Left ventricle myocardium inferior (tissue), 1 donor: ENCODE measurements at regions not wholly inside any gene's neighbourhood (a gene's known extent, or its start where the extent isn't known, plus 50 kb on each side); places are given as distances from the start of the nearest gene placed in this dataset.

Experiments
- DNase-seq: peaks from one replicate; pipeline ENCODE4 v3.0.0-alpha.2; 2020
- H3K27ac ChIP-seq: fragments of 200-600 bp; replicated peaks from 2 replicates; pipeline ENCODE4 v1.8.0; 2021
- H3K27me3 ChIP-seq: fragments of 200-600 bp; 2 replicates; pipeline ENCODE4 v1.8.0; 2021; ENCODE audit warnings: low read depth
- H3K36me3 ChIP-seq: fragments of 200-600 bp; 2 replicates; pipeline ENCODE4 v1.8.0; 2021
- H3K4me1 ChIP-seq: fragments of 200-600 bp; 2 replicates; pipeline ENCODE4 v1.8.0; 2021
- H3K4me3 ChIP-seq: fragments of 200-600 bp; 2 replicates; pipeline ENCODE4 v1.8.0; 2021; ENCODE audit warnings: mild to moderate bottlenecking, moderate library complexity
- H3K9me3 ChIP-seq: fragments of 200-600 bp; replicated peaks from 2 replicates; pipeline ENCODE4 v1.8.0; 2021
- CTCF ChIP-seq: fragments of 200-600 bp; IDR thresholded peaks from 2 replicates; pipeline ENCODE4 v1.8.0; 2021; ENCODE audit warnings: antibody characterized with exemption, mild to moderate bottlenecking, borderline replicate concordance
- intact Hi-C: fragments of 100-400 bp; cut with micrococcal nuclease; formaldehyde crosslinking; loops from one replicate; pipeline ENCODE4 v1.11.0; 2022
- donor health status: DM: no; HTN: yes; CAD: no; lungs with severe emphysema.

GRCh38 chr4:71634364-71634763 lies 149.5 kb downstream of the GC start:
- intact Hi-C loops, result no loop called here
- Histone ChIP-seq H3K27ac (no peak overlapping the region), H3K4me3 (no peak overlapping the region), H3K4me1 (no peaks in the 10 kb centered on the region), H3K9me3 (peaks cover 4% of the 10 kb centered on the region), H3K27me3 (no peaks in the 10 kb centered on the region), H3K36me3 (no peaks in the 10 kb centered on the region)
- no peak for DNase-seq
- TF ChIP-seq CTCF, result no peak

GRCh38 chr4:71630803-71631202 lies 153.1 kb downstream of the GC start:
- Histone ChIP-seq H3K4me1 (no peaks in the 10 kb centered on the region), H3K4me3 (no peak overlapping the region), H3K9me3 (peaks cover 38% of the 10 kb centered on the region), H3K27me3 (no peaks in the 10 kb centered on the region), H3K36me3 (no peaks in the 10 kb centered on the region), H3K27ac (no peak overlapping the region)
- intact Hi-C loops, result no loop called here
- no peak for TF ChIP-seq CTCF
- DNase-seq, result no peak

GRCh38 chr4:71625005-71625404 lies 158.9 kb downstream of the GC start:
- Histone ChIP-seq H3K9me3 (peaks cover 62% of the 10 kb centered on the region), H3K4me3 (no peak overlapping the region), H3K27me3 (no peaks in the 10 kb centered on the region), H3K4me1 (no peaks in the 10 kb centered on the region), H3K27ac (no peak overlapping the region), H3K36me3 (no peaks in the 10 kb centered on the region)
- no peak for DNase-seq
- intact Hi-C loops, result no loop called here
- TF ChIP-seq CTCF, result no peak
